OCI-LY7 (cell line): ENCODE measurements at regions not wholly inside any gene's neighbourhood (a gene's known extent, or its start where the extent isn't known, plus 50 kb on each side); places are given as distances from the start of the nearest gene placed in this dataset.

Source experiments
- BruUV-seq: library from RNA; stranded (reverse); fragments of 400-500 nt; replicated peaks from 2 replicates; lab custom pipeline; 2021; lab: Mats Ljungman, UMichigan
- CTCF ChIA-PET: fragments of 300-600 bp; sonication (Branson Sonifier 250); formaldehyde crosslinking; loops from one replicate; lab custom pipeline; 2022; ENCODE audit warnings: antibody characterized with exemption; ENCODE audit not compliant: unreplicated experiment; lab: Charles Lee
- POLR2A ChIA-PET: fragments of 300-600 bp; sonication (Branson Sonifier 250); formaldehyde crosslinking; loops from one replicate; lab custom pipeline; 2022; ENCODE audit warnings: antibody characterized with exemption; lab: Charles Lee
- DNase-seq: peaks from one replicate; pipeline ENCODE4 v3.0.0-alpha.2; 2015; ENCODE audit warnings: low spot score
- H2AFZ ChIP-seq: fragments of 200-600 bp; sonication (generic), shearing (Covaris generic); 2 replicates; pipeline ENCODE4 v1.6.1; 2014; ENCODE audit warnings: mild to moderate bottlenecking, antibody characterized with exemption, low read length, moderate library complexity
- H3K27ac ChIP-seq: fragments of 200-600 bp; sonication (generic); 2 replicates; pipeline ENCODE4 v1.5.1; 2014; ENCODE audit warnings: mixed run types, low read depth, mild to moderate bottlenecking, moderate library complexity, low read length, inconsistent platforms; ENCODE audit not compliant: poor library complexity, severe bottlenecking
- H3K36me3 ChIP-seq: fragments of 200-600 bp; sonication (generic); 2 replicates; pipeline ENCODE4 v1.6.1; 2014; ENCODE audit warnings: mild to moderate bottlenecking, antibody characterized with exemption, low read length, moderate library complexity, mixed read lengths; ENCODE audit not compliant: insufficient read depth
- H3K4me1 ChIP-seq: fragments of 200-600 bp; sonication (generic); 2 replicates; pipeline ENCODE4 v1.5.1; 2014; ENCODE audit warnings: mild to moderate bottlenecking, low read length; ENCODE audit not compliant: insufficient read depth, poor library complexity, severe bottlenecking
- H3K4me2 ChIP-seq: fragments of 200-600 bp; sonication (generic); 2 replicates; pipeline ENCODE4 v1.6.1; 2014; ENCODE audit warnings: mild to moderate bottlenecking, low read length
- H3K4me3 ChIP-seq: fragments of 200-600 bp; sonication (generic); 2 replicates; pipeline ENCODE4 v1.5.1; 2014; ENCODE audit warnings: mild to moderate bottlenecking, low read depth, low read length; ENCODE audit not compliant: poor library complexity, severe bottlenecking
- H3K79me2 ChIP-seq: fragments of 200-600 bp; sonication (generic); 2 replicates; pipeline ENCODE4 v1.6.1; 2016; ENCODE audit warnings: low read depth, mild to moderate bottlenecking, low read length, moderate library complexity, mixed read lengths; ENCODE audit not compliant: insufficient read depth
- H3K9me2 ChIP-seq: fragments of 200-600 bp; sonication (generic); 2 replicates; pipeline ENCODE4 v1.6.1; 2016; ENCODE audit warnings: mild to moderate bottlenecking, low read length, mixed read lengths; ENCODE audit not compliant: insufficient read depth
- H3K9me3 ChIP-seq: fragments of 200-600 bp; sonication (generic); 2 replicates; pipeline ENCODE4 v1.6.1; 2014; ENCODE audit warnings: mild to moderate bottlenecking, mixed run types, low read length, mixed read lengths
- H4K20me1 ChIP-seq: fragments of 200-600 bp; sonication (generic); 2 replicates; pipeline ENCODE4 v1.6.1; 2014; ENCODE audit warnings: mild to moderate bottlenecking, antibody characterized with exemption, low read length, moderate library complexity, mixed read lengths; ENCODE audit not compliant: insufficient read depth
- CTCF ChIP-seq: fragments of 200-600 bp; sonication (generic); conservative IDR thresholded peaks from 2 replicates; pipeline ENCODE4 v1.5.1; 2014; ENCODE audit warnings: mild to moderate bottlenecking, antibody characterized with exemption, low read length, moderate library complexity, mixed read lengths
- EZH2phosphoT487 ChIP-seq: fragments of 200-600 bp; sonication (generic); IDR thresholded peaks from 2 replicates; pipeline ENCODE4 v1.6.1; 2018; ENCODE audit warnings: low read depth, borderline replicate concordance, mild to moderate bottlenecking, mixed run types, antibody characterized with exemption, low read length, moderate library complexity, mixed read lengths
- intact Hi-C: fragments of 100-400 bp; cut with micrococcal nuclease; formaldehyde crosslinking; loops from one replicate; pipeline ENCODE4 v1.10.0; 2022; ENCODE audit not compliant: unreplicated experiment

GRCh38 chr7:101701153-101701794 is 72.2 kb upstream of the MYL10 start:
- Histone ChIP-seq H4K20me1 (no peaks in the 10 kb centered on the region), H3K4me1 (peaks cover 3% of the 10 kb centered on the region), H3K27ac (no peak overlapping the region), H3K79me2 (no peaks in the 10 kb centered on the region), H3K36me3 (no peaks in the 10 kb centered on the region), H2AFZ (no peak overlapping the region), H3K9me3 (no peaks in the 10 kb centered on the region), H3K9me2 (no peaks in the 10 kb centered on the region), H3K4me2 (no peak overlapping the region), H3K4me3 (no peak overlapping the region)
- BruUV-seq: no TSS peak
- TF ChIP-seq EZH2phosphoT487 (no peak), CTCF (no peak)
- no peak for DNase-seq
- intact Hi-C loops: no loop called here
- CTCF ChIA-PET: no interaction called here
- POLR2A ChIA-PET: no interaction called here

GRCh38 chr7:101702362-101702850 is 73.3 kb upstream of the MYL10 start:
- CTCF ChIA-PET: no interaction called here
- Histone ChIP-seq H3K4me1 (peaks cover 3% of the 10 kb centered on the region), H3K36me3 (no peaks in the 10 kb centered on the region), H3K4me2 (no peak overlapping the region), H3K27ac (no peak overlapping the region), H3K9me2 (no peaks in the 10 kb centered on the region), H3K4me3 (no peak overlapping the region), H3K79me2 (no peaks in the 10 kb centered on the region), H4K20me1 (no peaks in the 10 kb centered on the region), H3K9me3 (no peaks in the 10 kb centered on the region), H2AFZ (no peak overlapping the region)
- intact Hi-C loops: no loop called here
- POLR2A ChIA-PET: interaction anchor here (0.6 kb wide), 2 partner anchors 104 to 194 kb away, joined by 3 to 8 read pairs; no protein-coding TSS in a partner anchor
- TF ChIP-seq EZH2phosphoT487 (no peak), CTCF (no peak)
- no TSS peak for BruUV-seq
- DNase-seq: peak; percentile 30

- no peaks in the 10 kb centered on the region for H3K79me2 ChIP-seq
Measured at GRCh38 chr7:101705331-101705730, 76.2 kb upstream of the MYL10 start.

More at GRCh38 chr7:101705331-101705730, 76.2 kb upstream of the MYL10 start:
- H2AFZ ChIP-seq: no peak overlapping the region
- POLR2A ChIA-PET: interaction anchor here (0.7 to 0.9 kb wide), 2 partner anchors 10 to 15 kb away, joined by 3 read pairs; no protein-coding TSS in a partner anchor
- no peak overlapping the region for H3K4me2 ChIP-seq
- H3K36me3 ChIP-seq: no peaks in the 10 kb centered on the region
- CTCF ChIA-PET: no interaction called here
- H3K4me1 ChIP-seq: no peaks in the 10 kb centered on the region
- no TSS peak for BruUV-seq
- no peaks in the 10 kb centered on the region for H4K20me1 ChIP-seq
- no peaks in the 10 kb centered on the region for H3K9me2 ChIP-seq
- no peak overlapping the region for H3K27ac ChIP-seq
- no peak for DNase-seq
- TF ChIP-seq CTCF (no peak), EZH2phosphoT487 (no peak)
- no peaks in the 10 kb centered on the region for H3K9me3 ChIP-seq
- H3K4me3 ChIP-seq: no peak overlapping the region
- intact Hi-C loops: no loop called here
